ENCODE measurements at regions not wholly inside any gene's neighbourhood (a gene's known extent, or its start where the extent isn't known, plus 50 kb on each side); places are given as distances from the start of the nearest gene placed in this dataset.
A peak's percentile ranks its signal among the peaks of the same experiment; 100 is the strongest.

DNA sequence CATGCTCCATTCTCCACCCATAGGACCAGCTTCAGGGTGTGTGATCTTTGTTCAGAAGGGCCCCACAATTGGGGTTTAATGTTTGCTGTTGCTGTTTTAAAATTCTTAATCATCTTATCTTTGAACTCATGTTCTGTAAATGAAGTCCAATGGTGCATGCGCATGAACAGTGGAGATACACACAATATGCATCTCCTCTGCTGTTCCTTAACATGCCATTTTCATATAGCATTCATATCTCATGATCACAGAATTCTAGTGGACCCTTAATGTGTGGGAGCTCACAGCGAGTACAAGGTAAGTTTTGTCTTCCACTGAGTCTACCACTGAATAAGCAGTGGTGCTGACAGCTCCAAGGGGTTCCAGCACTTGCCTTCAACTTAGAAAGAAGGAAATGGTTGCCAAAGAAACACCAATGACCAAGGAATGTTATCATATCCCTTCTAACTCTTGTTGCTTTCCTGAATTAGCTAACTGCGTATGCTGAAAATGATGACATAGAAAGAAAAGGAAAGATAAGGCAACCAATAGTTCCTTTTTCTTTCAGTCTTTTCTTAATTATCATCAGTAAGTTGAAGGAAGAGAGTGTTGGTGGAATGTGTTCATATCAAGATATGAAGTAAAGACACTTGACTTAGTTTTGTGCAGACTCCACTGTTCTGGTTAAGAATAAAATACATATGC, 149.3 kb upstream of the FOXN2 start:
- no peak for TF ChIP-seq POLR2A (IDR thresholded peaks at IDR 0.05)
- TF ChIP-seq, protein P1, sequence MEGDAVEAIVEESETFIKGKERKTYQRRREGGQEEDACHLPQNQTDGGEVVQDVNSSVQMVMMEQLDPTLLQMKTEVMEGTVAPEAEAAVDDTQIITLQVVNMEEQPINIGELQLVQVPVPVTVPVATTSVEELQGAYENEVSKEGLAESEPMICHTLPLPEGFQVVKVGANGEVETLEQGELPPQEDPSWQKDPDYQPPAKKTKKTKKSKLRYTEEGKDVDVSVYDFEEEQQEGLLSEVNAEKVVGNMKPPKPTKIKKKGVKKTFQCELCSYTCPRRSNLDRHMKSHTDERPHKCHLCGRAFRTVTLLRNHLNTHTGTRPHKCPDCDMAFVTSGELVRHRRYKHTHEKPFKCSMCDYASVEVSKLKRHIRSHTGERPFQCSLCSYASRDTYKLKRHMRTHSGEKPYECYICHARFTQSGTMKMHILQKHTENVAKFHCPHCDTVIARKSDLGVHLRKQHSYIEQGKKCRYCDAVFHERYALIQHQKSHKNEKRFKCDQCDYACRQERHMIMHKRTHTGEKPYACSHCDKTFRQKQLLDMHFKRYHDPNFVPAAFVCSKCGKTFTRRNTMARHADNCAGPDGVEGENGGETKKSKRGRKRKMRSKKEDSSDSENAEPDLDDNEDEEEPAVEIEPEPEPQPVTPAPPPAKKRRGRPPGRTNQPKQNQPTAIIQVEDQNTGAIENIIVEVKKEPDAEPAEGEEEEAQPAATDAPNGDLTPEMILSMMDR (IDR thresholded peaks at IDR 0.05 in 4 of 5, conservative IDR thresholded peaks at IDR 0.05 in 1 of 5), result no peak
- Histone ChIP-seq H3K4me1 (no peaks in the 10 kb centered on the region), H3K27me3 (no peaks in the 10 kb centered on the region), H3K4me3 (no peak overlapping the region), H3K36me3 (no peaks in the 10 kb centered on the region), H3K9me3 (no peaks in the 10 kb centered on the region), H3K27ac (no peak overlapping the region)
- DNase-seq (no peak), ATAC-seq (no peak)
- in situ Hi-C loops (cut with MboI; ENCODE audit: low sequenced_read_pairs in 4 of 4), result no loop called here
- intact Hi-C loops (cut with DNase I; ENCODE audit: low total_unique reads), result no loop called here

DNA sequence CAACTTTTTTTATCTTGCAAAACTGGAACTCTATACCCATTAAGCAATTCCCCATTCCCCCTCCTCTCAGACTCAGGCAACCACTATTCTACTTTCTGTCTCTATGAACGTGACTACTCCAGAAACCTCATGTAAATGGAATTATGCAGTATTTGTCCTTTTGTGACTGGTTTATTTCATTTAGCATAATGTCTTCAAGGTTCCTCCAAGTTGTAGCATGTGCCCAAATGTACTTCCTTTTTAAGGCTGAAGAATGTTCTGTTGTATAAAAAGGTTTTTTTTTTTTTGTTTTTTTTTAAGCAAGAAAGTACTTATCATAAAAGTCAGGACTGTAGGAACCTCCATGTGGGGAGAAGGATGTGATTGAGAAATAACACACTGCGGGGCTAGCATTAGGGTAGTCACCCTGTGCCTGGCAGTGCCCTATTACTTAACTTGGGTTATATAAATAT, 145.3 kb upstream of the FOXN2 start:
- in situ Hi-C loops (cut with MboI; ENCODE audit: low sequenced_read_pairs in 4 of 4), result no loop called here
- no peaks in the 10 kb centered on the region for H3K9me3 ChIP-seq
- peak in 1 of 2 donors; percentile 44 for ATAC-seq

DNA sequence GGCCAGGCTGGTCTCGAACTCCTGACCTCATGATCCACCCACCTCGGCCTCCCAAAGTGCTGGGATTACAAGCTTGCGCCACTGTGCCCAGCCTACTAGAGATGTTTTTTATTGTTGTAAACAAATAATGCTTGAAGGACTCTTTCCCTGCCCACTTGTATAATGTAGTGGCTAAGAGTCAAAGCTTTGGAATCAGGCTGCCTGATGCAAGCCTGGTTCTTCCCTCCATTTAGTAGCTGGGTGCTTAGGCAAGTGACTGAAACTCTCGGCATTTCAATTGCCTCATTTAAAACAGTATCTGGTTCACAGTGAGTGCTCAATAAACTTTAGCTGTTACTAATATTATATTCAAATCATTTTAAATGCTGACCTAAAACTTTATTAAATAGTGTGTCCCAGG, 144.2 kb upstream of the FOXN2 start:
- no peak for DNase-seq
- H3K36me3 ChIP-seq, result no peaks in the 10 kb centered on the region
- no peak overlapping the region for H3K27ac ChIP-seq
- no peaks in the 10 kb centered on the region for H3K27me3 ChIP-seq
- TF ChIP-seq, protein P1 (IDR thresholded peaks at IDR 0.05 in 4 of 5, conservative IDR thresholded peaks at IDR 0.05 in 1 of 5), result no peak
- TF ChIP-seq POLR2A (IDR thresholded peaks at IDR 0.05), result no peak
- no peak overlapping the region for H3K4me3 ChIP-seq
- H3K4me1 ChIP-seq, result no peaks in the 10 kb centered on the region
- H3K9me3 ChIP-seq, result no peaks in the 10 kb centered on the region
- intact Hi-C loops (cut with DNase I; ENCODE audit: low total_unique reads) (no loop called here), in situ Hi-C loops (cut with MboI; ENCODE audit: low sequenced_read_pairs in 4 of 4) (no loop called here)
- no peak for ATAC-seq

More for the DNA sequence above, 145.3 kb upstream of the FOXN2 start:
- DNase-seq, result no peak
- Histone ChIP-seq H3K36me3 (no peaks in the 10 kb centered on the region), H3K27ac (no peak overlapping the region), H3K4me3 (no peak overlapping the region), H3K27me3 (no peaks in the 10 kb centered on the region), H3K4me1 (no peaks in the 10 kb centered on the region)
- intact Hi-C loops (cut with DNase I; ENCODE audit: low total_unique reads), result no loop called here
- TF ChIP-seq, protein P1 (IDR thresholded peaks at IDR 0.05 in 4 of 5, conservative IDR thresholded peaks at IDR 0.05 in 1 of 5), result no peak
- no peak for TF ChIP-seq POLR2A (IDR thresholded peaks at IDR 0.05)

DNA sequence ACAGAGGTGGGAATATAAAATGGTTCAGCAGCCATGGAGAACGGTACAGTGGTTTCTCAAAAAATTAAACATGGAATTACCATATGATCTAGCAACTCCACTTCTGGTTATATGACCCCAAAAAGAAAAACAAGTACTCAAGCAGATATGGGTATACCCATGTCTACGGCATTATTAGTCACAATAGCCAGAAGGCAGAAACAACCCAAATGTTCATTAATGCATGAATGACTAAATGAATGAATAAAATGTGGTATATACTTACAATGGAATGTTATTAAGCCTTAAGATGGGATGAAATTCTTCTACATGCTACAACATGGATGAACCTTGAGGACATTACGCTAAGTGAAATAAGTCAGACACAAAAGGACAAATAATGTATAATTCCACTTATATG, 141.3 kb upstream of the FOXN2 start:
- TF ChIP-seq, protein P1 (IDR thresholded peaks at IDR 0.05 in 4 of 5, conservative IDR thresholded peaks at IDR 0.05 in 1 of 5), result no peak
- no peak for TF ChIP-seq POLR2A (IDR thresholded peaks at IDR 0.05)
- ATAC-seq (no peak), DNase-seq (no peak)
- no peaks in the 10 kb centered on the region for H3K36me3 ChIP-seq
- in situ Hi-C loops (cut with MboI; ENCODE audit: low sequenced_read_pairs in 4 of 4) (no loop called here), intact Hi-C loops (cut with DNase I; ENCODE audit: low total_unique reads) (no loop called here)
- no peaks in the 10 kb centered on the region for H3K9me3 ChIP-seq
- no peak overlapping the region for H3K4me3 ChIP-seq
- H3K4me1 ChIP-seq, result no peaks in the 10 kb centered on the region
- H3K27me3 ChIP-seq, result no peaks in the 10 kb centered on the region
- no peak overlapping the region for H3K27ac ChIP-seq

DNA sequence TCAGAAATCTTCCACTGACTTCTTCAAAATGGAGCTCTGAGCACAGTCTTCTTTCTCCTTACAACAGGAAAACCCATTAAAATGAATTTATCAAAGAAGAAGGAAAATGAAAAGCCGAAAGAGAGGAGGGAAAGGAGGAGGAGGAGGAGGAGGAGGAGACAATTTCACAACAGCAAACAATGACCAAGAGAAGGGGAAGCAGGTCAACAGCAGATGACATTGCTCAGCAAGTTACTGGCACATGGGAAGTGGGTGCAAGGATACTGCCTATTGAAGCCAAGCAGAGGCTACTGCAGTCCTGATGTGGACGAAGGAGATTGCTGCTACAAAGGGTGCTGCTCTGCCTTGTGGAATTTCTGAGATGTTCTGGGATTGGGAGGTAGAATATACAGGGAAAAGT, 140.0 kb upstream of the FOXN2 start:
- in situ Hi-C loops (cut with MboI; ENCODE audit: low sequenced_read_pairs in 4 of 4), result no loop called here
- H3K36me3 ChIP-seq, result no peaks in the 10 kb centered on the region
- no peak overlapping the region for H3K27ac ChIP-seq
- TF ChIP-seq POLR2A (IDR thresholded peaks at IDR 0.05), result no peak
- TF ChIP-seq, protein P1 (IDR thresholded peaks at IDR 0.05 in 4 of 5, conservative IDR thresholded peaks at IDR 0.05 in 1 of 5), result no peak
- no peaks in the 10 kb centered on the region for H3K9me3 ChIP-seq
- no peaks in the 10 kb centered on the region for H3K27me3 ChIP-seq
- peak in 1 of 2 donors; percentile 17 for DNase-seq
- no peak overlapping the region for H3K4me3 ChIP-seq
- intact Hi-C loops (cut with DNase I; ENCODE audit: low total_unique reads), result no loop called here
- no peaks in the 10 kb centered on the region for H3K4me1 ChIP-seq
- ATAC-seq, result no peak
